ENCODE measurements at regions not wholly inside any gene's neighbourhood (a gene's known extent, or its start where the extent isn't known, plus 50 kb on each side); places are given as distances from the start of the nearest gene placed in this dataset.

GRCh38 chr14:76647697-76648298 lies 113.5 kb upstream of the VASH1 start:
- TF ChIP-seq CTCF (IDR thresholded peaks at IDR 0.05) (peak; percentile 43 to 50 (median 45)), POLR2AphosphoS5 (IDR thresholded peaks at IDR 0.05; ENCODE audit: insufficient read depth in 1 of 2, low read depth in 1 of 2) (no peak), POLR2A (IDR thresholded peaks at IDR 0.05) (no peak)

All from vagina (tissue), 2 donors.